ENCODE measurements at regions not wholly inside any gene's neighbourhood (a gene's known extent, or its start where the extent isn't known, plus 50 kb on each side); places are given as distances from the start of the nearest gene placed in this dataset.

DNA sequence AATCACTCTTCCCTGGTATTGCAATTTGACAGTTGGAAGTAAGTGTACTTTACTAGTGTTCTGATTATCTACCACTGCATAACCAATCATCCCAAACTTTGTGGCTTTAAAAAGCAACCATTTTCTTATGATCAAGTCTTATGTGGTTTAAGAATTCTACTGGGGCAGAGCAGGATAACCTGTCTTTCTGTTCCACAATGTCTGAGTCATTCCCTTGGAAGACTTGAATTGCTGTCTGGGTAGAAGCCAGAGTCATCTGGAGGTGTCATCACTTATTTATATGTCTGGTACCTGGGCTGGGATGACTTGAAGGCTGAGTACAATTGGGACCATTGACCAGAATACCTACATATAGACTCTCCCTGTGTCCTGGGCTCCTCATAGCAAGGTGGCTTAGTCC is 644.3 kb downstream of the HDGFL1 start:
- no peak for DNase-seq (ENCODE audit: low read depth, low spot score)

DNA sequence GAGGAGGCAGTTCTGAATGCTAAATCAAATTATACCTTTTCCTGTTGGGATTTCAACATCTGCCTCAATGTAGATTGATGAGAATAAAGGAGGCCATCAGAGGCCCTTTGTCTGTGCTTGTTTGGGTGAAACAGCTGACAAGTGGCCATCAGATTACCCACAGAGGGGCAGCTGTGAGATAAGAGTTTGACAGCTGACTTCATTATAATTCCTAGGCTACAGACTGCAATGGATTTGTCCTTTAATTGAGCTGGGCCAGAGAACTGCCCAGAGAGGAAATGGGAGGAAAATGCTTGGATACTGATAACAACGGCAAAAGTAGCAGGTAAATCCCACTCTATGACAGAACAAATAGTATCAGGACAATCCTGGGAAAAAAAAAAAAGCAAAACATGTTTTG is 649.4 kb downstream of the HDGFL1 start:
- DNase-seq (ENCODE audit: low read depth, low spot score): no peak

DNA sequence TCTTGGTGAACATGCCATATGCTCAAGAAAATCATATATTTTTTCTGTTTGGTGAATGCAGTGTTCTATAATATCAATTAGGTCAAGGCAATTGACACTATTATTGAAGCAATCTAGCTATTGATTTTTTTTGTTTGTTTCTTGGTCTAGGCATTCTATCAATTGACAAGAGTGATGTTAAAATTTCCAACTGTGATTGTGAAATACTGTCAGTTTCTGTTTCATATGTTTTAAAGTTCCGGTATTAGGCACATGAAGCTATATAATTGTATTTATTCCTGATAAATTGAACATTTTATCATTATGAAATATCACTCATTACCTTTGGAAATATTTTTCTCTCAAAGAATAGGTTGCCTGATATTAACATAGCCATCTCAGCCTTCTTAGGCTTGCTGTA is 653.4 kb downstream of the HDGFL1 start:
- DNase-seq (ENCODE audit: low read depth, low spot score): no peak

DNA sequence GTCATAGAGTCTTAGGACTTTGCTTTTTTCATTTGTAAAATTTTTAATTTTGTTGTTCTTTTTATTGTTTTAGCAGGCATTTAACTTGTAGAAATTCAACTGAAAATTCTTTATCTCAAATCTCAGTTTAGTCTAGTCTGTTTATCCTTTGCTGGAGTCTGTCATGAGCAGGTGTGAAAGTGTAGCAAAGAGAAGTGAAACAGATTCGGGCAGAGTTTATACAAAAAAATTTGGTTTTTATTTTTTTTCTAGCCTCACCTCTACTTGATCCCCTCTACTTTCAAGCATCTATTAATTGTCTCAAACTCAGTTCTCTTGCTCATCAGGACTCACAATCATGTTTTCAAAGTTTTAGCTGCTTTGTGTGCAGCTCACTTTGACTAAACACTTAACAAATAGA is 655.2 kb downstream of the HDGFL1 start:
- no peak for DNase-seq (ENCODE audit: low read depth, low spot score)

DNA sequence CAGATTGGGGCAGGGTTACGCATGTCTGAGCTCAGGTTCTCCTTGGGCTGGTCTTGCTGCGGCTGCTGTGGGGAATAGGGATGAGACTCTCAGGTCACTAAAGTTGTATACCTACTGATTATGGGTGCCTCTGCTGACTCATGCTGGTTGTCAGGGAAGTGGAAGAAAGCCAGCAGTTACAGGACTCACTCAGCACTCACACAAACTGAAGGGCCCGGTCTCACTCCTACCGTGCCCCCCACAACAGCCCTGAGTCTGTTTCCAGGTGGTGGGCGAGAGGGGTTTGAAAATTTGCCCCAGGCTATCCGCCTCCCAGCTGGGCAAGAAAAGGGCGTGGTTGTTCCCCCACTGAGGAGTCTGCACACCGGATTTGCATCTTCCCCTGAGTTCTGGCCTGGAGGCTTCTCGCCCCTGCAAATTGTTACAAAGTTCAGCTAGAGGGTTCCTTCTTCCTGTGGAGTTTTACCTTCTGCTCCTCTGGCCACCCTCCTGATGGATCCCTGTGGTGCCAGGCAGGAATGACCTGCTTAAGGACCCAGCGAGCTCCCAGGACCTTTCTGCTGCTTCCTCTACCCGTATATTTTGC is 659.2 kb downstream of the HDGFL1 start:
- DNase-seq (ENCODE audit: low read depth, low spot score): no peak

DNA sequence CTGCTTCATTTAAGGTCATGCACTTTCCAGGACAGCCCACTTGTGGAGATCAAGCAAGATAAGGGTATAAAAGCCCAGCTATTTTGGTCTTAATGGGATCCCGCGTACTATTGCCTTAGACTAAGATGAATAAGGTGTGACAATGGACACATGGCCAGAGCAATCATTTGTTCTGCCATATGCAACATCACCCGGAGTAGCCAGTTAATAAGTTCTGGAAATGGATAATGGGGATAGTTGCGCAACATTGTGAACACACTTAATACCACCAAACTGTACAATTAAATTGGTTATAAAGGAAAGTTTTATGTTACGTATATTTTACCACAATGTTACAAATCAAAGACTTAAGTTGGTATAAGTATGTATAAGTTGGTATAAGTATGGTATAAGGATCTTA is 674.5 kb downstream of the HDGFL1 start:
- DNase-seq (ENCODE audit: low read depth, low spot score): no peak

DNA sequence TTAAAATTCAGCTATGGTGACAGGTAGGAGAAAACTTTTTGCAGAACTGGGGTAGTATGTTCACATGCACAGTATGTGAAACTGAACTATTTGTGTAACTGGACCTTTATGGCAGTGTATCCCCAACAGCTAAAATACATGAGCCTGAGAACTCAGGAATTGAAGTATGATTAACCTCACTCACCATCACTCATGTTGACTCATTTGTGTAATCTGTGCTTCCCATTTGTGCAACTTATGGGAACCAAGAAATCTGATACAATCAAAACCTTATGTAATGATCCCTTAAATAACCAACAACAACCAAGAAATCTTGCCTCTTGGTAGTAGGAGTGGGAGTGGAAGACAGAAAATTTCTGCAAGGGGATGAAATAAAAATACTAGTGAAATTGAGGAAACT is 674.9 kb downstream of the HDGFL1 start:
- no peak for DNase-seq (ENCODE audit: low read depth, low spot score)

DNA sequence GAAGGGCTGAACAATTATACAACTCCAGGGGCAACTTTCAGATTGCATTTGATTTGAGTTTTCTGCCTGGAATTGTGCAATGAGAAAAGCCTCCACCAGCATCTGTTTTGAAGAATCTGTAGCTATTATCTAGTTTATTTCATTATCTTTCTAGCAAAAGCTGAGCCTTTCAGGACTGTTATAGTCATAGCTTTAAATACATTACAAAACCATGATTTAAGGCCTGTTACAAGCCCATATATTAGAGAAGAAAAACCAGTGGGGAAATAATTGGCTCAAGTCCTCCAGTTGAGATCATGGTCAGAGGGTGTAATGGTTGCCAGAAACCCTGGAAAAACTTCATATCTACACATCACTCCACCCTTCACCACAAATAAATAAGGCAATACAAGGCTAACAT is 676.2 kb downstream of the HDGFL1 start:
- DNase-seq (ENCODE audit: low read depth, low spot score): no peak

DNA sequence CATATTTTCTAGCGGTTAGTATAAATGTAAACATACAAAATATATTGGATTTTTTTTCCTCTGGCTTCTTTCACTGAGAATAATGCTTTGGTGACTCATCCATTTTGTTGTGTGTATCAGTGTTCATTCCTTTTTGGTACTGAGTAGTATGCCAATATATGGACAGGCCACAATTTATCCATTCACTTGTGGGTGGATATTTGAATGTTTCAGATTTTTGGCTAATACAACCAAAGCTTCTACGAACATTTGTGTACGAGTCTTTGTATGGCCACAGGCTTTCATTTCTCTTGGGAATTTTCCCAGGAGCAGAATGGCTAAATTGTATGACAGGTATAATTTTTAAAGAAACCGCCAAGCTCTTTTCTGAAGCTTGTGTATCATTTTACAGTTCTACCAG is 677.5 kb downstream of the HDGFL1 start:
- DNase-seq (ENCODE audit: low read depth, low spot score): no peak

DNA sequence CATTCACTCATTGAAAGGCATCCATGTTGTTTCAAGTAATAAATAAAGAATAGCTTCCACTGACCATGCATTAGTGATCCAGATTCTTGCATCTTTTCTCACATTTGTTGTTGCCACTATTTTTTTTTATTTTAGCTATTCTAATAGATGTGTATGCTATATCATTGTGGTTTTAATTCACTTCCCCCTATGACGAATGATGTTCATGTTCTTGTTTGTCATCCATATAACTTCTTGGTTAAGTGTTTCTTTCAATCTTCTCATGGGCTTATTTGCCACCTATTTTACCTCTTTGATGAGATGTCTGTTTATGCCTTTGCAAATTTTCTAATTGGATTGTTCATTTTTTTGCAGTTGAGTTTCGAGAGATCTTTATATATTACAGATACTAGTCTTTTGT is 681.2 kb downstream of the HDGFL1 start:
- no peak for DNase-seq (ENCODE audit: low read depth, low spot score)

DNA sequence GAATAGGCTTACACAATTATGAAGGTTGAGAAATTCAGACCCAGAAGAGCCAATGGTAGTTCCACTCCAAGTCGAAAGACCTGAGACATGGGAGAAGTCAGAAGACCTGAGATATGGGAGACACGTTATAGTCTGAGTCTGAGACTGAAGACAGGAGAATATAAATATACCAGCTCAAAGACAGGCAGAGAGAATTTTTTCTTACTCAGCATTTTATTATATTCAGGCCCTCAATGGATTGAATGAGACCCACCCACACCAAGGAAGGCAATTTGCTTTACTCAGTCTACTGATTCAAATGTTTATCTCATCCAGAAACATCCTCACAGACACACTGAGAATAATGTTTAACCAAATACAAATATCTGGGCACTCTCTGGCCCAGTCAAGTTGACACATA is 693.5 kb downstream of the HDGFL1 start:
- no peak for DNase-seq (ENCODE audit: low read depth, low spot score)

DNA sequence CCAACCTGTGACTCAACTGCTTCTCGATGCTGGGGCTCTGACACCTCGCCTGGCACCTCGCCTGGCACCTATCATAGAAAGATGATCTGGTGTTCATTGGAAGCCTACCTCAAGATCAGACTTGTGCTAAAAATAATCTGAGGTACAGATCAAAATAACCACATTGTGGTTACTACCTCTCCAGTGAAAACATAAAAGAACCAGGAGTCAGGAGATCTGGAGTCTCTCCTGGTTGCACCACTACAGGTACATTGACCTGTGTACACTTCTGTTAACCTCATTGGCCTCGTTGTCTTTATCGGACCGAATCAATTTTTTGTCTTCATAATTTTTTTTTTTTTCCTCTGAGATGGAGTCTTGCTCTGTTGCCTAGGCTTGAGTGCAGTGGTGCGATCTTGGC is 695.9 kb downstream of the HDGFL1 start:
- DNase-seq (ENCODE audit: low read depth, low spot score): no peak

DNA sequence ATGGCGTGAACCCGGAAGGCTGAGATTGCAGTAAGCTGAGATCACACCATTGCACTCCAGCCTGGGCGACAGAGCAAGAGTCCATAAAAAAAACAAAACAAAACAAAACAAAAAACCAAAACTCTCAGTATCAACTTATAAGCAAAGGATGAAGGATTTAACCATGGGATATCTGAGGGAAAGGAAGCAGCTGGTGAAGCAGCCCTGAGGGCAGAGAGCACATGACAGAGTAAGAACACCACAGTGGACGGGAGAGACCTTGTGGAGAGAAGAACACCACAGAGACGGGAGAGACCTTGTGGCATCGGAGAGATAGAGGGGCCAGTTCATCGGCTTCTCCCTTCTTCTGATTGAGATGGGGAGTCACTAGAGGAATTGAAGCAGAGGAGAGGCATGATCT is 697.2 kb downstream of the HDGFL1 start:
- DNase-seq (ENCODE audit: low read depth, low spot score): no peak

DNA sequence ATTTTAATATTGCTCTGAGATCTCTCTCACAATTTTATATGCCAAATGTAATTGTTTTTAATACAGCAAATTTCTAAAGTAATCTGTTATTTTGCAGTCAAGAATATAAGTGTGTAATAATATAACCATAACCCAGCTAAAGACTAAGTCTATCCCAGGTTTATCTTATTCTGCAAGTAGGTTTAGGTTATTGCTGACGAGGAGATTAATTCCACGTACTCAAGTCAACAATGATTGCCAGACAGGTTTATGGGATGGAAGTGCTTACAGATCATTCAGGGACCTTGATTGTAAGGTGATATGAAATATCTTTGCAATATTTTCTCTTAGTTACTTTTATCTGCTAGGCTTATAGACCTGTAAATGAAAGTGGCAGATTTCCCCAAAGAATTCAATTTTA is 698.3 kb downstream of the HDGFL1 start:
- DNase-seq (ENCODE audit: low read depth, low spot score): no peak

DNA sequence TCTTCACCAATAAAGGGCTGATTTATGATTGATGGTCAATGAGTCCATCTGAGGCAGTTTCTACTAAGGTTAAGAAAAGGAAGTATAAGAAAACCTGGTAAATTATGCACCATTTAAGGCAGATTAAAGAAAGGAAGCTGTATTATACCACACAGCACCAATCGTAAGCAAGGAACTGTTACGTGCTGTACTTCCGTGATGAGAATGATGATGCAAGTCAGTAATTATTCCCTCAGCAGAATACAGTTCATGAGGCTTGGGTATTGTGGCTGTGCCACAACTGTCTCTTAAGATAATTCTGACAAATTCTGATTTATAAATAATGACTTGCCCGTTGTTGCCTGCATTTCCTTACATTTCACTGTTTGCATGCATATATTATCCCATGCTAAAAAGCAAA is 699.0 kb downstream of the HDGFL1 start:
- DNase-seq (ENCODE audit: low read depth, low spot score): no peak

DNA sequence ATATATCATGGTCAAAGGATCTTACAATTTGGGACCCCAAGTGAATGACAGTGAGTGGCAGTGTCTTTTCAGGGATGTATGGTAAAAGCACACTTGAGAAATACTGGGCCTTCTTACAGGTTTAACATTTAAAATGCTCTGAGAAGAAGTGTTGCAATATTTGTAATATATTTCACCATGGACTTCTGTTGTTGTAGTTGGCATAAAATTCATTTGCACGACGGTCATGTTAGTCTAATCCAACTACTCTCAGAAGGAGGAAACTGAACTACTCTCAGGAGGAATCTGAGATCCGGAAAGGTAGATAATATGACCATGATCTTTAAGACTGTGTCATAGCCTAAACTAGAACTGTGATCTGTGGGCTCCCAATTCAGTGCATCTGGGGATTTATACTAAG is 700.1 kb downstream of the HDGFL1 start:
- no peak for DNase-seq (ENCODE audit: low read depth, low spot score)

DNA sequence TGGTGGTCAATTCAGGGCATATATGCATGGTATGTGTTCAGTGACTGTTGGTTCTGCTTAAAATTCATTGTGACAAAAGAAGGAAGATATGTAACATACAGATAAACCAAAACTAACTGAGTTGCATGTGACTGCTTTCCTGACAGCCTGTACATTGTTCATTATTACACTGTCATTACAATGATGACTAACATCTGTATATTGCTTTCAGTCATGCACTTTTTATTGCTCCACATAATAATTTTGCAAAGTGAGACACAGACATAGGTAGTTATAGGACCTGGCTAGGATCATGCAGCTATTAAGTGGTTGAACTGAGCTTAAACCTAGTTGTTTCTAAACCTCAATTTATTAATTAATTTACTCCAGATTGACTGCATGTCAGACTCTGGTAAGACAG is 703.2 kb downstream of the HDGFL1 start:
- no peak for DNase-seq (ENCODE audit: low read depth, low spot score)

DNA sequence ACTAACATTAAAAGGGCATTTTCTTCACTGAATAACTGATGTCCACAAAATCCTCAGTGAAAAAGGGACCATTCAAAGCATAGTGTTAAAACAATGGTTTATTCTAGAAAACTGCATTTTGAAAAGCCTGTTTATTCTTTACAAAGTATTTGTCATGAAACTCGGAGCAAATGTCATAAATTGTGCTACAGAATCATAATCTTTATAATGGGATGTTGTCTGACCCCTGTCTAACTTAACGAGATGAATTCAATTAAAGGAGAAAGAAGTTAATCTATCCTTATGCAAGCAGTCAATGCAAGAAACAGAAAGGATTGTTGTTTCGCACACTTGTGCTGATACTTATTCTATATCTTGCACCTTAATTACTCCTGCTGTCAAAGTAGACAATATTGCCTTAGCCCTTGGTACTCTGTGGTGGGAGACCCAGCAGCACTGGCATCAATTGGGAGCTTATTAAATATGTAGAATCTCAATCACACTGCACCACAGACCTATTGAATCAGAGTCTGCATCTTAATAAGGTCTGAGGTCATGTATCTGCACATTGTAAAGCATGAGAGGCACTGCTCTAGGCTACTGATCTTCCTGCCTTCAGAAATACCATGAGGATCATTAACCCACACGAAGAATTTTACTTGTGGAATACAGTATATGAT is 708.3 kb downstream of the HDGFL1 start:
- no peak for DNase-seq (ENCODE audit: low read depth, low spot score)

DNA sequence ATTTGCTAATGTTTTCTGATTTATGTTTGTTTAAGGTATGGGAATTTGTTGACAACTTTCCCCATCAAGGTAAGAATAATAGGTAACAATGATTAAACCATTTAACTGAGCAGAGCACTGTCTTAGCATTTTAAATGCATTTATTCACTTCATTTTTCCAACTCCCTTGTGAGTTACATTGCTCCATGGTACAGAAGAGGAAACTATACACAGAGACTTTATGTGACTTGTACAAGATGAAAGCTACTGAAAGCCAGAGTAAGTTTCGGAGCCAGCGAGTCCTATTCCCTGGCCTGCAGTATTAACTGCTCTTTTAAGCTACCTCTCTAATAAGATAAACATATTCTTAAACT is 708.8 kb downstream of the HDGFL1 start:
- DNase-seq (ENCODE audit: low read depth, low spot score): no peak

DNA sequence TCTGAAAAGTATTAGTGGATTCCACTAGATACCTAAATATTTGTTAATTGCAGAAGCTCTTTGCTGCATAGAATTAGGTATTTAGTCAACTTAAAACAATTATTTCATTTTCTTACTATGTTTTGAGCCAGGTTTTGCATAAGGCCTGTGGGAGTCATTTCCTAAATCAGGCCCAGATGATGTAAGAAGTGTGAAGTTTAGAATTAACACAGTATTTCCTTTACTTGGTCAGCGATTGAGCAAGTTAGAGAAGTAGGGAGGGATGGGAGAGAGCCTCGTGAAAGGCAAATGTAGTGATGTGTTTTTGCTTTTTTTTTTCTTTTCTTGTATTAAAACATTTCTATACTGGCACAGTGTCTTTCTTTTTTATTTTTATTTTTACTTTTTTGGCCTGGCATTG is 711.1 kb downstream of the HDGFL1 start:
- no peak for DNase-seq (ENCODE audit: low read depth, low spot score)

DNA sequence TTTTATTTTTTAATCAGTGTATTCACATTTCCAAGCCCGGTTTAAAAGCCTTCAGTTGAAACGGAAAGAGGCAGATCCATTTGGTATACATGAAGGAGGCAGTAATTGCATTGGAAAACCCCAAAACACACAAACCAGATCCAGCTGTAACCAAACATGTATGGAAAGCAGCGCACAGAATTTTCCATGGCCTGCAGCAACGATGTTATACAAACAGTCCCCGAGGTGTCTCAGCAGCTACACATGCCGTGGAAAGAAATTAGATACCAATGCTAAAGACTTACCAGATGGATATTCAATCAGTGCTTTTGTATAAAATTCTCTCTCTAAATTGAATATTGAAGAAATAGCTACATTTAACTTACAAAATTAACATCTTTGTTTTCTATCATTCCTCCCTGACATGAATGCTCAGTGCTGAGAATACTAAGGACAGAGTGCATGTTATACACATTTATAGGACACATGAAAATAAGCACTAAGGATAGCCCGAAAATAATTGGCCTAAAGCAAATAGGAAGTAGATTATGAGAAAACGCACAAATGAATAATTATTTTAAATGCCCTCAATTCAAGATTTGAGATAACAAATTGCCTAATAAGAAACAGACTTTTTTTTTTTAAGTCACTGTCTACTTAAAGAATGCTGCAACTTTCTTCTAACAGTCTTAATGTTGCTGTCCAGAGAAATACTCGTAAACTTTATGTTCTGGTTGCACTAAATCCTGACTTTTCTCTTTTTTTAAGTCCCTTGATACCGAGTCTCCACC is 713.1 kb downstream of the HDGFL1 start:
- no peak for DNase-seq (ENCODE audit: low read depth, low spot score)

DNA sequence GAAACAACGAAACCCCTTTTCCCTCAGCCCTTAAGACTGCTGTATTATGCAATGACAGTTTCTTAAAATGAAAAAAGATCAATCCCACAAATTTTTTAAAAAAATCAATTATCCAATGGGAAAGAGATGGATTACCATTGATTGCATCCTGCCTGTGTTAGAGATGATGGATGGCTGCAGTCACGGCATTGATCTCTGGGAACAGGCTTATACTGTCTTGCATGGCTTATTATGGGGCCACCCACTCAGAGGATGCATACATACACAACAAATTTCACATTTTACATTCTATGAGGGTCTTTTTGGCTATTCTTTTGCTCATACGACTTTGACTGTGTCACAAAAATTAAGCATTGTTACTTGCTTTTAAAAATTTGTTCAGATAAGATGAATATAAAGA is 724.3 kb downstream of the HDGFL1 start:
- DNase-seq (ENCODE audit: low read depth, low spot score): no peak

DNA sequence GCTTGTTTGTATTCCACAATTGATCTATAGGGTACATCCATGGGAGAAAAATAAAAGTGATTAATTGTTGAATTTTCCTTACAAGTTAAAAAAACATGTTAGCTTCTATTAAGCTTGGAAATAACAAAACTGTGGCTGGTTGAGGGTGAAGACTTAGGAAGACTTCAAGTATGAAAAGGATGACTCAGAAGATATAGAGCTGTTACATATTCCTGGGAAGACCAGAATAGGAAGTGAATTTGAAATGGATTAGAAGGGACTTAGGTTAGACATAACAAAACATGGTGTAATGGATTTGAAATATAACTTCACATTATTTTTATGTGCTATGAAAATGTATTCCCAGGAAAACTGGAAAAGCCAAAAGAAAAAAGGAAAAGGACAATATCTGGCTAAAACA is 732.2 kb downstream of the HDGFL1 start:
- no peak for DNase-seq (ENCODE audit: low read depth, low spot score)
